K562 (cell line): ENCODE measurements at regions not wholly inside any gene's neighbourhood (a gene's known extent, or its start where the extent isn't known, plus 50 kb on each side); places are given as distances from the start of the nearest gene placed in this dataset.

Source experiments
- CSDE1 ChIP-seq, 2 experiments: fragments of 450-650 bp; IDR thresholded peaks; 2 replicates each; pipeline ENCODE4 v1.6.1; 2016; ENCODE audit warnings: mild to moderate bottlenecking in 1 of 2
- FOXM1 ChIP-seq, 2 experiments: fragments of 450-650 bp in 1 of 2; sonication (generic) in 1 of 2; formaldehyde crosslinking in 1 of 2; IDR thresholded peaks; 2 replicates each; pipeline versions ENCODE4 v1.6.1 to v1.9.0; 2017 to 2022; ENCODE audit warnings: low read depth in 2 of 2, mild to moderate bottlenecking in 2 of 2, missing genetic modification reagents in 1 of 2, moderate library complexity in 1 of 2
- ID3 ChIP-seq, 2 experiments: fragments of 250-450 bp in 1 of 2; fragments of 450-650 bp in 1 of 2; sonication (Bioruptor Pico) in 1 of 2; IDR thresholded peaks; 2 replicates each; pipeline versions ENCODE4 v1.6.1 to v1.8.0; 2016 to 2021; ENCODE audit warnings: mild to moderate bottlenecking in 2 of 2, moderate library complexity in 2 of 2, missing compliant biosample characterization in 1 of 2, missing genetic modification characterization in 1 of 2
- L3MBTL2 ChIP-seq: fragments of 450-650 bp; IDR thresholded peaks from 2 replicates; pipeline ENCODE4 v1.6.1; 2016; ENCODE audit warnings: mild to moderate bottlenecking, moderate library complexity
- MAFG ChIP-seq: fragments of 450-650 bp; conservative IDR thresholded peaks from 2 replicates; pipeline ENCODE4 v1.6.1; 2016; ENCODE audit warnings: missing genetic modification characterization, missing compliant biosample characterization
- NCOR1 ChIP-seq: fragments of 450-650 bp; IDR thresholded peaks from 2 replicates; pipeline ENCODE4 v1.6.1; 2016; ENCODE audit warnings: mild to moderate bottlenecking, moderate library complexity
- NFIX ChIP-seq: fragments of 250-450 bp; sonication (Bioruptor Pico); IDR thresholded peaks from 2 replicates; pipeline ENCODE4 v1.4.0; 2020; ENCODE audit warnings: low read depth, mild to moderate bottlenecking, moderate library complexity
- NRF1 ChIP-seq, 2 experiments: fragments of 450-650 bp; IDR thresholded peaks in 1 of 2; conservative IDR thresholded peaks in 1 of 2; 2 replicates each; pipeline ENCODE4 v1.6.1; 2014; ENCODE audit warnings: mild to moderate bottlenecking in 2 of 2
- TCF3 ChIP-seq: sonication (generic); formaldehyde crosslinking; IDR thresholded peaks from 2 replicates; pipeline ENCODE4 v1.4.0; 2020; ENCODE audit warnings: mild to moderate bottlenecking, missing genetic modification reagents
- ZNF232 ChIP-seq: sonication (generic); formaldehyde crosslinking; IDR thresholded peaks from 2 replicates; pipeline ENCODE4 v1.8.0; 2022; ENCODE audit warnings: mild to moderate bottlenecking, missing genetic modification reagents
- ZNF408 ChIP-seq: fragments of 250-450 bp; sonication (Bioruptor Pico); IDR thresholded peaks from 2 replicates; pipeline ENCODE4 v1.4.0; 2020; ENCODE audit warnings: low read depth, mild to moderate bottlenecking, moderate library complexity
- ZNF436 ChIP-seq: fragments of 250-450, 450-650 bp; sonication (Bioruptor Pico); formaldehyde crosslinking; IDR thresholded peaks from 2 replicates; pipeline ENCODE4 v1.7.0; 2020; ENCODE audit warnings: mild to moderate bottlenecking
- ZNF79 ChIP-seq: fragments of 250-450 bp; sonication (Bioruptor Pico); IDR thresholded peaks from 2 replicates; pipeline ENCODE4 v1.4.0; 2020; ENCODE audit warnings: low read depth, mild to moderate bottlenecking, moderate library complexity
- TF ChIP-seq, protein P1 (sequence below): fragments of 450-650 bp; IDR thresholded peaks from 2 replicates; pipeline ENCODE4 v1.6.1; 2016; ENCODE audit warnings: mild to moderate bottlenecking, moderate library complexity
- TF ChIP-seq, protein P2 (sequence below): sonication (generic); formaldehyde crosslinking; IDR thresholded peaks from 2 replicates; pipeline ENCODE4 v1.8.1; 2023; ENCODE audit warnings: mild to moderate bottlenecking, missing genetic modification reagents, moderate library complexity

DNA sequence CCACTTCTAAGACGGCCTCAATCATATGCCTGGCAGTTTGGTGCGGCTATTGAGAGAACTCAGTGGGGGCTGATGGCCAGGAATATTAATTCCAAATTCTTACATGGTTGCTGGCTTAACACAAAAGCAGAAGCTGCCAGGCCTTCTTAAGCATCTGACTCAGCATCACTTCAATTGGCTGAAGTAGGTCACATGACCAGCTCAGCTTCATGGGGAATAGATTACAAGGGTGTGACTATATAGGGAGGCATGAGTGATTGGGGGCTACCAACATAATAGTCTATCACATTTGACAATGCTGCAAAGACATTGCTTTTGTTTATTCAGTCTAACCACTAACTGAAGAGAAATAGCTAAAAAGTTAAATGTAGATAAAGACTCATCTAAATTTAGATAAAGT, 101.6 kb upstream of the ANKRD28 start (continued):
- TF ChIP-seq, protein P1, sequence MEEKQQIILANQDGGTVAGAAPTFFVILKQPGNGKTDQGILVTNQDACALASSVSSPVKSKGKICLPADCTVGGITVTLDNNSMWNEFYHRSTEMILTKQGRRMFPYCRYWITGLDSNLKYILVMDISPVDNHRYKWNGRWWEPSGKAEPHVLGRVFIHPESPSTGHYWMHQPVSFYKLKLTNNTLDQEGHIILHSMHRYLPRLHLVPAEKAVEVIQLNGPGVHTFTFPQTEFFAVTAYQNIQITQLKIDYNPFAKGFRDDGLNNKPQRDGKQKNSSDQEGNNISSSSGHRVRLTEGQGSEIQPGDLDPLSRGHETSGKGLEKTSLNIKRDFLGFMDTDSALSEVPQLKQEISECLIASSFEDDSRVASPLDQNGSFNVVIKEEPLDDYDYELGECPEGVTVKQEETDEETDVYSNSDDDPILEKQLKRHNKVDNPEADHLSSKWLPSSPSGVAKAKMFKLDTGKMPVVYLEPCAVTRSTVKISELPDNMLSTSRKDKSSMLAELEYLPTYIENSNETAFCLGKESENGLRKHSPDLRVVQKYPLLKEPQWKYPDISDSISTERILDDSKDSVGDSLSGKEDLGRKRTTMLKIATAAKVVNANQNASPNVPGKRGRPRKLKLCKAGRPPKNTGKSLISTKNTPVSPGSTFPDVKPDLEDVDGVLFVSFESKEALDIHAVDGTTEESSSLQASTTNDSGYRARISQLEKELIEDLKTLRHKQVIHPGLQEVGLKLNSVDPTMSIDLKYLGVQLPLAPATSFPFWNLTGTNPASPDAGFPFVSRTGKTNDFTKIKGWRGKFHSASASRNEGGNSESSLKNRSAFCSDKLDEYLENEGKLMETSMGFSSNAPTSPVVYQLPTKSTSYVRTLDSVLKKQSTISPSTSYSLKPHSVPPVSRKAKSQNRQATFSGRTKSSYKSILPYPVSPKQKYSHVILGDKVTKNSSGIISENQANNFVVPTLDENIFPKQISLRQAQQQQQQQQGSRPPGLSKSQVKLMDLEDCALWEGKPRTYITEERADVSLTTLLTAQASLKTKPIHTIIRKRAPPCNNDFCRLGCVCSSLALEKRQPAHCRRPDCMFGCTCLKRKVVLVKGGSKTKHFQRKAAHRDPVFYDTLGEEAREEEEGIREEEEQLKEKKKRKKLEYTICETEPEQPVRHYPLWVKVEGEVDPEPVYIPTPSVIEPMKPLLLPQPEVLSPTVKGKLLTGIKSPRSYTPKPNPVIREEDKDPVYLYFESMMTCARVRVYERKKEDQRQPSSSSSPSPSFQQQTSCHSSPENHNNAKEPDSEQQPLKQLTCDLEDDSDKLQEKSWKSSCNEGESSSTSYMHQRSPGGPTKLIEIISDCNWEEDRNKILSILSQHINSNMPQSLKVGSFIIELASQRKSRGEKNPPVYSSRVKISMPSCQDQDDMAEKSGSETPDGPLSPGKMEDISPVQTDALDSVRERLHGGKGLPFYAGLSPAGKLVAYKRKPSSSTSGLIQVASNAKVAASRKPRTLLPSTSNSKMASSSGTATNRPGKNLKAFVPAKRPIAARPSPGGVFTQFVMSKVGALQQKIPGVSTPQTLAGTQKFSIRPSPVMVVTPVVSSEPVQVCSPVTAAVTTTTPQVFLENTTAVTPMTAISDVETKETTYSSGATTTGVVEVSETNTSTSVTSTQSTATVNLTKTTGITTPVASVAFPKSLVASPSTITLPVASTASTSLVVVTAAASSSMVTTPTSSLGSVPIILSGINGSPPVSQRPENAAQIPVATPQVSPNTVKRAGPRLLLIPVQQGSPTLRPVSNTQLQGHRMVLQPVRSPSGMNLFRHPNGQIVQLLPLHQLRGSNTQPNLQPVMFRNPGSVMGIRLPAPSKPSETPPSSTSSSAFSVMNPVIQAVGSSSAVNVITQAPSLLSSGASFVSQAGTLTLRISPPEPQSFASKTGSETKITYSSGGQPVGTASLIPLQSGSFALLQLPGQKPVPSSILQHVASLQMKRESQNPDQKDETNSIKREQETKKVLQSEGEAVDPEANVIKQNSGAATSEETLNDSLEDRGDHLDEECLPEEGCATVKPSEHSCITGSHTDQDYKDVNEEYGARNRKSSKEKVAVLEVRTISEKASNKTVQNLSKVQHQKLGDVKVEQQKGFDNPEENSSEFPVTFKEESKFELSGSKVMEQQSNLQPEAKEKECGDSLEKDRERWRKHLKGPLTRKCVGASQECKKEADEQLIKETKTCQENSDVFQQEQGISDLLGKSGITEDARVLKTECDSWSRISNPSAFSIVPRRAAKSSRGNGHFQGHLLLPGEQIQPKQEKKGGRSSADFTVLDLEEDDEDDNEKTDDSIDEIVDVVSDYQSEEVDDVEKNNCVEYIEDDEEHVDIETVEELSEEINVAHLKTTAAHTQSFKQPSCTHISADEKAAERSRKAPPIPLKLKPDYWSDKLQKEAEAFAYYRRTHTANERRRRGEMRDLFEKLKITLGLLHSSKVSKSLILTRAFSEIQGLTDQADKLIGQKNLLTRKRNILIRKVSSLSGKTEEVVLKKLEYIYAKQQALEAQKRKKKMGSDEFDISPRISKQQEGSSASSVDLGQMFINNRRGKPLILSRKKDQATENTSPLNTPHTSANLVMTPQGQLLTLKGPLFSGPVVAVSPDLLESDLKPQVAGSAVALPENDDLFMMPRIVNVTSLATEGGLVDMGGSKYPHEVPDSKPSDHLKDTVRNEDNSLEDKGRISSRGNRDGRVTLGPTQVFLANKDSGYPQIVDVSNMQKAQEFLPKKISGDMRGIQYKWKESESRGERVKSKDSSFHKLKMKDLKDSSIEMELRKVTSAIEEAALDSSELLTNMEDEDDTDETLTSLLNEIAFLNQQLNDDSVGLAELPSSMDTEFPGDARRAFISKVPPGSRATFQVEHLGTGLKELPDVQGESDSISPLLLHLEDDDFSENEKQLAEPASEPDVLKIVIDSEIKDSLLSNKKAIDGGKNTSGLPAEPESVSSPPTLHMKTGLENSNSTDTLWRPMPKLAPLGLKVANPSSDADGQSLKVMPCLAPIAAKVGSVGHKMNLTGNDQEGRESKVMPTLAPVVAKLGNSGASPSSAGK: peak; percentile 79
- TF ChIP-seq ID3 (CRISPR knock-in tag; IDR thresholded peaks at IDR 0.05) (peak; percentile 30; the same call in 1 of the 2 replicates), ID3 (tag; IDR thresholded peaks at IDR 0.05) (no peak), FOXM1 (IDR thresholded peaks at IDR 0.05; ENCODE audit: low read depth) (0 out of 2 replicates have a peak, but pooled peaks have one; percentile 24), FOXM1 (CRISPR knock-in tag; IDR thresholded peaks at IDR 0.05; ENCODE audit: low read depth) (no peak), NRF1 (conservative IDR thresholded peaks at IDR 0.05 in 1 of 2, IDR thresholded peaks at IDR 0.05 in 1 of 2) (no peak), NFIX (CRISPR knock-in tag) (no peak), ZNF408 (CRISPR knock-in tag) (no peak), L3MBTL2 (peak; percentile 86), CSDE1 (IDR thresholded peaks at IDR 0.05) (no peak), ZNF436 (CRISPR knock-in tag) (no peak), ZNF232 (CRISPR knock-in tag) (peak; percentile 94), MAFG (tag) (peak; percentile 80), NCOR1 (no peak), ZNF79 (CRISPR knock-in tag) (no peak), TCF3 (CRISPR knock-in tag) (no peak)
- TF ChIP-seq, protein P2, sequence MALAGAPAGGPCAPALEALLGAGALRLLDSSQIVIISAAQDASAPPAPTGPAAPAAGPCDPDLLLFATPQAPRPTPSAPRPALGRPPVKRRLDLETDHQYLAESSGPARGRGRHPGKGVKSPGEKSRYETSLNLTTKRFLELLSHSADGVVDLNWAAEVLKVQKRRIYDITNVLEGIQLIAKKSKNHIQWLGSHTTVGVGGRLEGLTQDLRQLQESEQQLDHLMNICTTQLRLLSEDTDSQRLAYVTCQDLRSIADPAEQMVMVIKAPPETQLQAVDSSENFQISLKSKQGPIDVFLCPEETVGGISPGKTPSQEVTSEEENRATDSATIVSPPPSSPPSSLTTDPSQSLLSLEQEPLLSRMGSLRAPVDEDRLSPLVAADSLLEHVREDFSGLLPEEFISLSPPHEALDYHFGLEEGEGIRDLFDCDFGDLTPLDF (CRISPR knock-in tag): no peak
